VCaP (cell line): ENCODE measurements at regions not wholly inside any gene's neighbourhood (a gene's known extent, or its start where the extent isn't known, plus 50 kb on each side); places are given as distances from the start of the nearest gene placed in this dataset.

Source experiments
- H3K27ac ChIP-seq: fragments of 450-650 bp; 2 replicates; pipeline ENCODE4 v1.5.1; 2017
- CTCF ChIP-seq: fragments of 450-650 bp; conservative IDR thresholded peaks from 2 replicates; pipeline ENCODE4 v1.5.1; 2017; ENCODE audit warnings: mild to moderate bottlenecking, moderate library complexity

- TF ChIP-seq CTCF, result no peak
- no peak overlapping the region for H3K27ac ChIP-seq
Observed at GRCh38 chr11:70539360-70540095, 141.2 kb downstream of the CTTN start.

GRCh38 chr11:70540196-70540595 is 141.9 kb downstream of the CTTN start:
- H3K27ac ChIP-seq, result no peak overlapping the region
- TF ChIP-seq CTCF, result no peak

- no peak for TF ChIP-seq CTCF
- no peak overlapping the region for H3K27ac ChIP-seq
Observed at GRCh38 chr11:70541176-70541575, 142.8 kb downstream of the CTTN start.

- no peak for TF ChIP-seq CTCF
- H3K27ac ChIP-seq, result no peak overlapping the region
Observed at GRCh38 chr11:70541699-70542098, 143.4 kb downstream of the CTTN start.

GRCh38 chr11:70542406-70542805 is 144.1 kb downstream of the CTTN start:
- H3K27ac ChIP-seq, result no peak overlapping the region
- no peak for TF ChIP-seq CTCF

- TF ChIP-seq CTCF, result no peak
- no peak overlapping the region for H3K27ac ChIP-seq
Observed at GRCh38 chr11:70542811-70543210, 144.5 kb downstream of the CTTN start.

GRCh38 chr11:70543611-70544010 is 145.3 kb downstream of the CTTN start:
- no peak for TF ChIP-seq CTCF

More at GRCh38 chr11:70543611-70544010, 145.3 kb downstream of the CTTN start:
- no peak overlapping the region for H3K27ac ChIP-seq
